Breast epithelium (tissue), 4 donors: ENCODE measurements at regions not wholly inside any gene's neighbourhood (a gene's known extent, or its start where the extent isn't known, plus 50 kb on each side); places are given as distances from the start of the nearest gene placed in this dataset.

ENCODE experiments used
- DNase-seq, 2 donors: peaks; one replicate each; pipeline ENCODE4 v3.0.0-alpha.2; 2019; ENCODE audit warnings: low spot score in 2 of 2
- H3K27ac ChIP-seq, 2 donors: fragments of 200-600 bp; sonication (generic) in 1 of 2; one replicate each; pipeline ENCODE4 v1.5.1; 2016 to 2019; ENCODE audit warnings: mild to moderate bottlenecking in 1 of 2
- H3K27me3 ChIP-seq, 2 donors: fragments of 200-600 bp; sonication (generic) in 1 of 2; one replicate each; pipeline versions ENCODE4 v1.5.1 to v1.6.0; 2017 to 2019; ENCODE audit warnings: control low read depth in 1 of 2, mild to moderate bottlenecking in 1 of 2
- H3K36me3 ChIP-seq: fragments of 200-600 bp; one replicate; pipeline ENCODE4 v1.5.1; 2019
- H3K4me1 ChIP-seq, 2 donors: fragments of 200-600 bp; sonication (generic); one replicate each; pipeline ENCODE4 v1.5.1; 2016 to 2019; ENCODE audit warnings: control low read depth in 1 of 2
- H3K4me3 ChIP-seq, 3 donors: fragments of 200-600 bp; sonication (generic); 1 replicate in 2 of 3; 2 replicates in 1 of 3; pipeline ENCODE4 v1.5.1; 2016 to 2019; ENCODE audit warnings: mild to moderate bottlenecking in 3 of 3, moderate library complexity in 2 of 3
- H3K9me3 ChIP-seq, 2 donors: fragments of 200-600 bp; sonication (generic) in 1 of 2; one replicate each; pipeline ENCODE4 v1.5.1; 2016 to 2019; ENCODE audit warnings: control low read depth in 1 of 2
- CTCF ChIP-seq, 3 donors: fragments of 450-650 bp; IDR thresholded peaks; one replicate each; pipeline ENCODE4 v1.5.1; 2016 to 2017; ENCODE audit warnings: antibody characterized with exemption in 3 of 3, mild to moderate bottlenecking in 3 of 3, moderate library complexity in 3 of 3
- POLR2A ChIP-seq: fragments of 450-650 bp; IDR thresholded peaks from one replicate; pipeline ENCODE4 v1.6.1; 2016; ENCODE audit warnings: antibody characterized with exemption, mild to moderate bottlenecking, moderate library complexity
- POLR2AphosphoS5 ChIP-seq, 3 donors: sonication (generic); formaldehyde crosslinking; IDR thresholded peaks; one replicate each; pipeline ENCODE4 v1.6.1; 2017; ENCODE audit warnings: antibody characterized with exemption in 3 of 3
- intact Hi-C: fragments of 100-400 bp; cut with DNase I; formaldehyde crosslinking; loops from one replicate; pipeline ENCODE4 v1.15.1; 2023; ENCODE audit warnings: low total_unique reads

GRCh38 chr2:52831216-52831615 lies 936.4 kb upstream of the CHAC2 start:
- Histone ChIP-seq H3K4me1 (no peaks in the 10 kb centered on the region), H3K27me3 (no peaks in the 10 kb centered on the region), H3K36me3 (no peaks in the 10 kb centered on the region), H3K9me3 (no peaks in the 10 kb centered on the region), H3K4me3 (no peak overlapping the region), H3K27ac (no peak overlapping the region)
- no peak for TF ChIP-seq CTCF (IDR thresholded peaks at IDR 0.05)
- no peak for TF ChIP-seq POLR2AphosphoS5 (IDR thresholded peaks at IDR 0.05)
- TF ChIP-seq POLR2A: no peak
- no peak for DNase-seq
- intact Hi-C loops: no loop called here

GRCh38 chr2:52828112-52828511 lies 939.5 kb upstream of the CHAC2 start:
- no peak for DNase-seq
- intact Hi-C loops: no loop called here
- Histone ChIP-seq H3K36me3 (no peaks in the 10 kb centered on the region), H3K4me1 (no peaks in the 10 kb centered on the region), H3K4me3 (no peak overlapping the region), H3K27me3 (no peaks in the 10 kb centered on the region), H3K9me3 (no peaks in the 10 kb centered on the region), H3K27ac (no peak overlapping the region)
- TF ChIP-seq CTCF (IDR thresholded peaks at IDR 0.05): no peak
- TF ChIP-seq POLR2AphosphoS5 (IDR thresholded peaks at IDR 0.05): no peak
- TF ChIP-seq POLR2A: no peak

- Histone ChIP-seq H3K9me3 (no peaks in the 10 kb centered on the region), H3K4me3 (no peak overlapping the region), H3K27ac (no peak overlapping the region), H3K4me1 (no peaks in the 10 kb centered on the region), H3K36me3 (no peaks in the 10 kb centered on the region), H3K27me3 (no peaks in the 10 kb centered on the region)
- intact Hi-C loops: no loop called here
- TF ChIP-seq POLR2A (no peak), CTCF (IDR thresholded peaks at IDR 0.05) (no peak), POLR2AphosphoS5 (IDR thresholded peaks at IDR 0.05) (no peak)
- DNase-seq: no peak
These were observed 946.0 kb upstream of the CHAC2 start for GRCh38 chr2:52821631-52822030.

GRCh38 chr2:52818958-52819357 lies 948.6 kb upstream of the CHAC2 start:
- no peak for DNase-seq
- intact Hi-C loops: loop anchor here (10.0 kb wide), 1 partner anchor 1944 kb away; no protein-coding TSS in a partner anchor
- H3K4me3 ChIP-seq: no peak overlapping the region

GRCh38 chr2:52810460-52810859 lies 957.1 kb upstream of the CHAC2 start:
- H3K36me3 ChIP-seq: no peaks in the 10 kb centered on the region
- no peaks in the 10 kb centered on the region for H3K27me3 ChIP-seq
- H3K27ac ChIP-seq: no peak overlapping the region
- H3K4me1 ChIP-seq: no peaks in the 10 kb centered on the region
- H3K4me3 ChIP-seq: no peak overlapping the region
- no peak for TF ChIP-seq POLR2AphosphoS5 (IDR thresholded peaks at IDR 0.05)
- peak in 2 of 3 donors; percentile 12 to 20 for TF ChIP-seq CTCF (IDR thresholded peaks at IDR 0.05)
- no peak for TF ChIP-seq POLR2A
- no peaks in the 10 kb centered on the region for H3K9me3 ChIP-seq
- no peak for DNase-seq
- intact Hi-C loops: loop anchor here (10.0 kb wide), 1 partner anchor 1936 kb away; no protein-coding TSS in a partner anchor

More at GRCh38 chr2:52818958-52819357, 948.6 kb upstream of the CHAC2 start:
- Histone ChIP-seq H3K27me3 (no peaks in the 10 kb centered on the region), H3K9me3 (no peaks in the 10 kb centered on the region), H3K27ac (no peak overlapping the region), H3K4me1 (no peaks in the 10 kb centered on the region), H3K36me3 (no peaks in the 10 kb centered on the region)
- TF ChIP-seq CTCF (IDR thresholded peaks at IDR 0.05) (no peak), POLR2AphosphoS5 (IDR thresholded peaks at IDR 0.05) (no peak)
